H9 (cell line): ENCODE measurements at regions not wholly inside any gene's neighbourhood (a gene's known extent, or its start where the extent isn't known, plus 50 kb on each side); places are given as distances from the start of the nearest gene placed in this dataset.

ENCODE experiments used
- DNase-seq: peaks from one replicate; pipeline ENCODE4 v3.0.0-alpha.2; 2017
- H2AFZ ChIP-seq: one replicate; pipeline ENCODE4 v1.6.1; 2013; ENCODE audit warnings: mild to moderate bottlenecking, low read length, control low read depth, moderate library complexity
- H2AK5ac ChIP-seq: 2 replicates; pipeline ENCODE4 v1.6.1; 2013; ENCODE audit warnings: low read length, control low read depth, mixed read lengths; ENCODE audit not compliant: insufficient read length
- H2BK120ac ChIP-seq: one replicate; pipeline ENCODE4 v1.6.1; 2013; ENCODE audit warnings: low read depth, mild to moderate bottlenecking, low read length, control low read depth, inconsistent platforms; ENCODE audit not compliant: poor library complexity, severe bottlenecking
- H2BK12ac ChIP-seq: 2 replicates; pipeline ENCODE4 v1.6.1; 2013; ENCODE audit warnings: low read length, control low read depth, mixed read lengths, low read depth; ENCODE audit not compliant: insufficient read length
- H2BK15ac ChIP-seq: 2 replicates; pipeline ENCODE4 v1.6.1; 2013; ENCODE audit warnings: low read depth, low read length, control low read depth
- H2BK20ac ChIP-seq: one replicate; pipeline ENCODE4 v1.6.1; 2013; ENCODE audit warnings: low read depth, mild to moderate bottlenecking, low read length, control low read depth, inconsistent platforms; ENCODE audit not compliant: poor library complexity, severe bottlenecking
- H2BK5ac ChIP-seq: 2 replicates; pipeline ENCODE4 v1.6.1; 2013; ENCODE audit warnings: low read length, control low read depth, mixed read lengths; ENCODE audit not compliant: insufficient read length
- H3K14ac ChIP-seq: 2 replicates; pipeline ENCODE4 v1.6.1; 2013; ENCODE audit warnings: low read length, control low read depth; ENCODE audit not compliant: insufficient read depth
- H3K18ac ChIP-seq: 2 replicates; pipeline ENCODE4 v1.6.1; 2013; ENCODE audit warnings: low read depth, mild to moderate bottlenecking, mixed read lengths, low read length, control low read depth; ENCODE audit not compliant: insufficient read length
- H3K23ac ChIP-seq: 2 replicates; pipeline ENCODE4 v1.6.1; 2013; ENCODE audit warnings: low read length, control low read depth, mixed read lengths, low read depth; ENCODE audit not compliant: insufficient read length
- H3K23me2 ChIP-seq: 2 replicates; pipeline ENCODE4 v1.6.1; 2013; ENCODE audit warnings: low read depth, mild to moderate bottlenecking, mixed read lengths, low read length, control low read depth; ENCODE audit not compliant: insufficient read length, poor library complexity, severe bottlenecking
- H3K27ac ChIP-seq: 2 replicates; pipeline ENCODE4 v1.5.1; 2013; ENCODE audit warnings: low read length, control low read depth, mixed read lengths, low read depth; ENCODE audit not compliant: insufficient read length
- H3K27me3 ChIP-seq: 2 replicates; pipeline ENCODE4 v1.6.1; 2013; ENCODE audit warnings: low read length, control low read depth, inconsistent platforms; ENCODE audit not compliant: insufficient read depth
- H3K4ac ChIP-seq: 2 replicates; pipeline ENCODE4 v1.6.1; 2013; ENCODE audit warnings: low read depth, mild to moderate bottlenecking, control low read depth, inconsistent platforms, low read length, moderate library complexity
- H3K4me1 ChIP-seq: 2 replicates; pipeline ENCODE4 v1.6.1; 2013; ENCODE audit warnings: low read length, control low read depth, inconsistent platforms; ENCODE audit not compliant: insufficient read depth
- H3K4me2 ChIP-seq: 2 replicates; pipeline ENCODE4 v1.6.1; 2013; ENCODE audit warnings: low read length, control low read depth, mixed read lengths; ENCODE audit not compliant: insufficient read length, insufficient read depth
- H3K56ac ChIP-seq: 2 replicates; pipeline ENCODE4 v1.6.1; 2013; ENCODE audit warnings: low read depth, mild to moderate bottlenecking, mixed read lengths, low read length, control low read depth; ENCODE audit not compliant: insufficient read length
- H3K79me1 ChIP-seq: 2 replicates; pipeline ENCODE4 v1.6.1; 2013; ENCODE audit warnings: low read depth, mild to moderate bottlenecking, moderate library complexity, low read length, control low read depth, inconsistent platforms; ENCODE audit not compliant: insufficient read depth, poor library complexity, severe bottlenecking
- H3K79me2 ChIP-seq: 2 replicates; pipeline ENCODE4 v1.6.1; 2013; ENCODE audit warnings: low read length, control low read depth, inconsistent platforms; ENCODE audit not compliant: insufficient read depth
- H3K9ac ChIP-seq: 2 replicates; pipeline ENCODE4 v1.6.1; 2013; ENCODE audit warnings: low read length, control low read depth, mixed read lengths; ENCODE audit not compliant: insufficient read length; ENCODE audit errors: extremely low read depth
- H3K9me3 ChIP-seq: one replicate; pipeline ENCODE4 v1.6.1; 2013; ENCODE audit warnings: low read depth, low read length, inconsistent platforms; ENCODE audit not compliant: control insufficient read depth
- H3T11ph ChIP-seq: one replicate; pipeline ENCODE4 v1.6.1; 2013; ENCODE audit warnings: mild to moderate bottlenecking, low read length, control low read depth, inconsistent platforms
- H4K20me1 ChIP-seq: one replicate; pipeline ENCODE4 v1.6.1; 2013; ENCODE audit not compliant: control insufficient read depth, insufficient read length, insufficient read depth
- H4K5ac ChIP-seq: 2 replicates; pipeline ENCODE4 v1.6.1; 2013; ENCODE audit warnings: low read depth, mild to moderate bottlenecking, mixed read lengths, low read length, control low read depth; ENCODE audit not compliant: insufficient read length
- H4K8ac ChIP-seq: replicated peaks from 2 replicates; pipeline ENCODE4 v1.6.1; 2013; ENCODE audit warnings: low read length, control low read depth, mixed read lengths, low read depth; ENCODE audit not compliant: insufficient read length
- H4K91ac ChIP-seq: 2 replicates; pipeline ENCODE4 v1.6.1; 2013; ENCODE audit warnings: low read depth, mild to moderate bottlenecking, moderate library complexity, mixed read lengths, low read length, control low read depth; ENCODE audit not compliant: insufficient read length
- H3K27ac Mint-ChIP-seq, 3 experiments: 2 replicates in 2 of 3; 3 replicates in 1 of 3; pipeline ENCODE4 v1.8.0; 2020 to 2021; ENCODE audit warnings: mixed read lengths in 3 of 3, mild to moderate bottlenecking in 1 of 3, moderate library complexity in 1 of 3
- H3K27me3 Mint-ChIP-seq: 2 replicates; pipeline ENCODE4 v1.8.0; 2021; ENCODE audit warnings: low read depth, mild to moderate bottlenecking, moderate library complexity, mixed read lengths
- H3K36me3 Mint-ChIP-seq, 3 experiments: 2 replicates in 2 of 3; 3 replicates in 1 of 3; pipeline ENCODE4 v1.8.0; 2020 to 2021; ENCODE audit warnings: low read depth in 3 of 3, mixed read lengths in 3 of 3; ENCODE audit not compliant: insufficient read depth in 1 of 3
- H3K4me1 Mint-ChIP-seq, 2 experiments: 2 replicates each; pipeline ENCODE4 v1.8.0; 2020; ENCODE audit warnings: mixed read lengths in 2 of 2
- H3K4me3 Mint-ChIP-seq, 2 experiments: 2 replicates in 1 of 2; 3 replicates in 1 of 2; pipeline ENCODE4 v1.8.0; 2020 to 2021; ENCODE audit warnings: mild to moderate bottlenecking in 2 of 2, mixed read lengths in 2 of 2, moderate library complexity in 1 of 2
- H3K9me3 Mint-ChIP-seq, 2 experiments: 2 replicates in 1 of 2; 3 replicates in 1 of 2; pipeline ENCODE4 v1.8.0; 2020; ENCODE audit warnings: mild to moderate bottlenecking in 2 of 2, mixed read lengths in 2 of 2, moderate library complexity in 1 of 2
- CTCF ChIP-seq: fragments of 200-600 bp; sonication (generic); conservative IDR thresholded peaks from 3 replicates; pipeline ENCODE4 v1.8.0; 2021; ENCODE audit warnings: antibody characterized with exemption, mild to moderate bottlenecking
- WGBS: extraction: QIAGEN DNeasy Blood & Tissue Kit; methylation state at CpG from one replicate; pipeline ENCODE4 v1.1.7; 2013; ENCODE audit warnings: missing lambda C conversion rate, low lambda C conversion rate, mixed read lengths; ENCODE audit not compliant: insufficient read length; ENCODE audit errors: extremely low coverage; 5-methylcytosine and 5-hydroxymethylcytosine counted together

GRCh38 chr11:109046284-109046992 lies 375.6 kb upstream of the C11orf87 start:
- Histone ChIP-seq H2AFZ (no peak overlapping the region), H3K4me2 (no peak overlapping the region)

More at GRCh38 chr11:109046284-109046992, 375.6 kb upstream of the C11orf87 start:
- Histone ChIP-seq H3K9me3 (no peaks in the 10 kb centered on the region), H3K4me1 (no peaks in the 10 kb centered on the region; the same call in 1 of the 2 replicates), H4K20me1 (no peaks in the 10 kb centered on the region), H2AK5ac (no peak overlapping the region), H3K18ac (no peak overlapping the region), H2BK15ac (no peak overlapping the region), H3K27me3 (no peaks in the 10 kb centered on the region), H3K9ac (no peak overlapping the region), H2BK12ac (no peak overlapping the region), H3K79me2 (no peaks in the 10 kb centered on the region), H3K23me2 (no peaks in the 10 kb centered on the region), H2BK120ac (no peak overlapping the region), H3K79me1 (no peaks in the 10 kb centered on the region), H3K14ac (no peak overlapping the region), H3K4ac (no peak overlapping the region), H3T11ph (no peak overlapping the region), H3K27ac (no peak overlapping the region), H3K56ac (no peak overlapping the region), H3K23ac (no peak overlapping the region), H4K91ac (no peak overlapping the region), H2BK20ac (no peak overlapping the region), H4K5ac (no peak overlapping the region), H2BK5ac (no peak overlapping the region), H4K8ac (no peak overlapping the region)
- WGBS: no CpG with 5 or more reads among the region's 11 CpGs
- no peaks in the 10 kb centered on the region for H3K27me3 Mint-ChIP-seq
- TF ChIP-seq CTCF: no peak
- no peaks in the 10 kb centered on the region for H3K36me3 Mint-ChIP-seq
- peaks cover 16 to 20% of the 10 kb centered on the region in 2 experiments for H3K4me1 Mint-ChIP-seq
- H3K9me3 Mint-ChIP-seq: no peaks in the 10 kb centered on the region
- H3K4me3 Mint-ChIP-seq: no peak overlapping the region
- DNase-seq: no peak
- peak overlapping the region in 1 of 3 experiments; percentile 33; a peak in 1 of 7 replicates for H3K27ac Mint-ChIP-seq
